IMR-90 (cell line): ENCODE measurements at regions not wholly inside any gene's neighbourhood (a gene's known extent, or its start where the extent isn't known, plus 50 kb on each side); places are given as distances from the start of the nearest gene placed in this dataset.

ENCODE experiments used
- ATAC-seq: fragments of 200-7000 bp; cut with Tn5 transposase; 2 replicates; pipeline ENCODE4 v1.9.1; 2020; ENCODE audit warnings: low read depth, mild to moderate bottlenecking, moderate library complexity
- BruUV-seq: library from RNA; stranded (reverse); fragments of 400-500 nt; replicated peaks from 2 replicates; lab custom pipeline; 2021; lab: Mats Ljungman, UMichigan
- CTCF ChIA-PET: fragments of 300-600 bp; formaldehyde crosslinking; extraction: SDS; loops from one replicate; lab custom pipeline; 2021; ENCODE audit warnings: antibody characterized with exemption; lab: Yijun Ruan, JAX
- POLR2A ChIA-PET: fragments of 300-600 bp; sonication (Branson Sonifier 250); formaldehyde crosslinking; loops from one replicate; lab custom pipeline; 2022; ENCODE audit warnings: antibody characterized with exemption; ENCODE audit not compliant: unreplicated experiment; lab: Charles Lee
- DNase-seq: peaks from one replicate; pipeline ENCODE4 v3.0.0; 2013
- H2AFZ ChIP-seq: replicated peaks from 2 replicates; pipeline ENCODE3; 2013; ENCODE audit warnings: low read length, mild to moderate bottlenecking; ENCODE audit not compliant: poor library complexity
- H2AK5ac ChIP-seq: 2 replicates; pipeline ENCODE4 v1.6.1; 2013; ENCODE audit warnings: low read depth, low read length, inconsistent platforms
- H2AK9ac ChIP-seq: replicated peaks from 2 replicates; pipeline ENCODE3; 2013; ENCODE audit warnings: mild to moderate bottlenecking, low read depth, low read length, moderate library complexity; ENCODE audit not compliant: poor library complexity
- H2BK120ac ChIP-seq: 2 replicates; pipeline ENCODE4 v1.6.1; 2013; ENCODE audit warnings: low read depth, low read length, inconsistent platforms
- H2BK15ac ChIP-seq: 3 replicates; pipeline ENCODE4 v1.6.1; 2013; ENCODE audit warnings: low read depth, low read length, inconsistent platforms
- H2BK20ac ChIP-seq: 2 replicates; pipeline ENCODE4 v1.6.1; 2013; ENCODE audit warnings: low read depth, mild to moderate bottlenecking, inconsistent platforms, low read length, moderate library complexity
- H2BK5ac ChIP-seq: 2 replicates; pipeline ENCODE4 v1.6.1; 2013; ENCODE audit warnings: mild to moderate bottlenecking, low read depth, low read length, inconsistent platforms; ENCODE audit not compliant: poor library complexity, severe bottlenecking
- H3K14ac ChIP-seq: replicated peaks from 2 replicates; pipeline ENCODE4 v1.6.1; 2013; ENCODE audit warnings: low read depth, low read length, inconsistent platforms
- H3K18ac ChIP-seq: 2 replicates; pipeline ENCODE4 v1.6.1; 2013; ENCODE audit warnings: low read depth, low read length, control low read depth
- H3K23ac ChIP-seq: 2 replicates; pipeline ENCODE4 v1.6.1; 2013; ENCODE audit warnings: low read depth, low read length, inconsistent platforms
- H3K27ac ChIP-seq: 2 replicates; pipeline ENCODE4 v1.5.1; 2013; ENCODE audit warnings: mild to moderate bottlenecking, control low read depth, low read length; ENCODE audit not compliant: insufficient read depth
- H3K27me3 ChIP-seq: 2 replicates; pipeline ENCODE4 v1.6.1; 2013; ENCODE audit warnings: low read length; ENCODE audit not compliant: control insufficient read depth, insufficient read depth
- H3K36me3 ChIP-seq: 2 replicates; pipeline ENCODE4 v1.6.1; 2013; ENCODE audit warnings: low read length, mixed read lengths; ENCODE audit not compliant: control insufficient read depth, insufficient read depth
- H3K4ac ChIP-seq: 2 replicates; pipeline ENCODE4 v1.6.1; 2013; ENCODE audit warnings: low read depth, low read length, inconsistent platforms
- H3K4me1 ChIP-seq: 2 replicates; pipeline ENCODE4 v1.6.1; 2013; ENCODE audit warnings: low read length, mixed read lengths; ENCODE audit not compliant: control insufficient read depth, insufficient read depth
- H3K4me2 ChIP-seq: 2 replicates; pipeline ENCODE4 v1.6.1; 2013; ENCODE audit warnings: low read depth, mild to moderate bottlenecking, control low read depth, low read length, moderate library complexity
- H3K4me3 ChIP-seq: 2 replicates; pipeline ENCODE4 v1.5.1; 2013; ENCODE audit warnings: low read depth, mild to moderate bottlenecking, control low read depth, low read length, moderate library complexity; ENCODE audit not compliant: insufficient read depth
- H3K56ac ChIP-seq: 2 replicates; pipeline ENCODE4 v1.6.1; 2013; ENCODE audit warnings: low read length, inconsistent platforms; ENCODE audit not compliant: insufficient read depth; ENCODE audit errors: extremely low read depth
- H3K79me1 ChIP-seq, 2 experiments: 2 replicates each; pipeline ENCODE4 v1.6.1; 2013; ENCODE audit warnings: low read length in 2 of 2, inconsistent platforms in 1 of 2, low read depth in 1 of 2
- H3K9ac ChIP-seq: 2 replicates; pipeline ENCODE4 v1.6.1; 2013; ENCODE audit warnings: low read depth, low read length, control low read depth
- H3K9me1 ChIP-seq: 2 replicates; pipeline ENCODE4 v1.6.1; 2013; ENCODE audit warnings: low read length, inconsistent platforms; ENCODE audit not compliant: insufficient read depth
- H3K9me3 ChIP-seq: 2 replicates; pipeline ENCODE4 v1.6.1; 2013; ENCODE audit warnings: low read length; ENCODE audit not compliant: control insufficient read depth, insufficient read depth
- H4K20me1 ChIP-seq: 2 replicates; pipeline ENCODE4 v1.6.1; 2013; ENCODE audit warnings: low read length, inconsistent platforms; ENCODE audit not compliant: insufficient read depth
- H4K5ac ChIP-seq: 2 replicates; pipeline ENCODE4 v1.6.1; 2013; ENCODE audit warnings: mild to moderate bottlenecking, low read depth, low read length, control low read depth
- H4K8ac ChIP-seq, 2 experiments: 2 replicates each; pipeline ENCODE4 v1.6.1; 2013; ENCODE audit warnings: low read depth in 2 of 2, low read length in 2 of 2, control low read depth in 1 of 2, inconsistent platforms in 1 of 2
- H4K91ac ChIP-seq: 2 replicates; pipeline ENCODE4 v1.6.1; 2013; ENCODE audit warnings: low read depth, low read length, inconsistent platforms; ENCODE audit not compliant: insufficient read depth
- BHLHE40 ChIP-seq: fragments of 150-350 bp; IDR thresholded peaks from 2 replicates; pipeline ENCODE4 v1.6.1; 2016; ENCODE audit warnings: mild to moderate bottlenecking, low read depth, low read length
- CEBPB ChIP-seq: IDR thresholded peaks from 2 replicates; pipeline ENCODE4 v1.6.1; 2012; ENCODE audit warnings: low read depth, low read length, improper control_type of control experiment
- CHD1 ChIP-seq: IDR thresholded peaks from 2 replicates; pipeline ENCODE4 v1.6.1; 2012; ENCODE audit warnings: low read depth, low read length, improper control_type of control experiment
- CTCF ChIP-seq: conservative IDR thresholded peaks from 2 replicates; pipeline ENCODE4 v1.5.1; 2012; ENCODE audit warnings: mild to moderate bottlenecking, low read depth, low read length, improper control_type of control experiment
- ELK1 ChIP-seq: fragments of 150-350 bp; IDR thresholded peaks from 2 replicates; pipeline ENCODE4 v1.6.1; 2016; ENCODE audit warnings: low read depth, mild to moderate bottlenecking, low read length, moderate library complexity, borderline replicate concordance
- FOS ChIP-seq: fragments of 150-350 bp; IDR thresholded peaks from 2 replicates; pipeline ENCODE4 v1.6.1; 2016; ENCODE audit warnings: low read depth, low read length
- MAFK ChIP-seq: IDR thresholded peaks from 2 replicates; pipeline ENCODE4 v1.6.1; 2012; ENCODE audit warnings: low read depth, low read length, improper control_type of control experiment
- MAZ ChIP-seq: IDR thresholded peaks from 2 replicates; pipeline ENCODE4 v1.6.1; 2012; ENCODE audit warnings: low read depth, mild to moderate bottlenecking, low read length, improper control_type of control experiment, moderate library complexity, borderline replicate concordance
- NFE2L2 ChIP-seq: fragments of 150-350 bp; IDR thresholded peaks from 2 replicates; pipeline ENCODE4 v1.6.1; 2016; ENCODE audit warnings: low read depth, mild to moderate bottlenecking, low read length
- POLR2A ChIP-seq: IDR thresholded peaks from 2 replicates; pipeline ENCODE4 v1.6.1; 2012; ENCODE audit warnings: mild to moderate bottlenecking, low read depth, low read length
- RCOR1 ChIP-seq: IDR thresholded peaks from 2 replicates; pipeline ENCODE4 v1.6.1; 2012; ENCODE audit warnings: mild to moderate bottlenecking, low read length, improper control_type of control experiment; ENCODE audit not compliant: insufficient replicate concordance
- RFX5 ChIP-seq: IDR thresholded peaks from 2 replicates; pipeline ENCODE4 v1.8.0; 2012; ENCODE audit warnings: low read depth, mild to moderate bottlenecking, low read length, moderate library complexity
- SMC3 ChIP-seq: fragments of 150-350 bp; IDR thresholded peaks from 2 replicates; pipeline ENCODE4 v1.6.1; 2016; ENCODE audit warnings: low read depth, mild to moderate bottlenecking, antibody characterized with exemption, low read length, moderate library complexity
- USF2 ChIP-seq: fragments of 150-350 bp; IDR thresholded peaks from 2 replicates; pipeline ENCODE4 v1.6.1; 2017; ENCODE audit warnings: mild to moderate bottlenecking, antibody characterized with exemption, low read length, low read depth
- WGBS, 2 experiments: methylation state at CpG; one replicate each; pipeline versions ENCODE4 v1.1.5 to v1.1.7; 2013; ENCODE audit warnings: missing lambda C conversion rate in 2 of 2; ENCODE audit not compliant: insufficient read length in 1 of 2; ENCODE audit errors: extremely low coverage in 2 of 2; 5-methylcytosine and 5-hydroxymethylcytosine counted together
- dilution Hi-C: fragments of 300-500 bp; cut with HindIII; formaldehyde crosslinking; loops from one replicate; pipeline ENCODE4 v1.14.3; 2018; ENCODE audit warnings: low sequenced_read_pairs; ENCODE audit not compliant: unreplicated experiment
- in situ Hi-C: fragments of 300-500 bp; cut with MboI; formaldehyde crosslinking; loops from 3 replicates; pipeline ENCODE4 v1.14.3; 2019; ENCODE audit warnings: low sequenced_read_pairs, inconsistent platforms, mixed read lengths
- intact Hi-C: fragments of 100-400 bp; cut with micrococcal nuclease; formaldehyde crosslinking; loops from 2 replicates; pipeline ENCODE4 v1.10.0; 2022

GRCh38 chr3:124679048-124679638 lies 51.1 kb upstream of the UMPS start:
- Histone ChIP-seq H2BK120ac (no peak overlapping the region), H4K91ac (no peak overlapping the region), H2AFZ (no peak overlapping the region), H2AK9ac (no peak overlapping the region), H3K14ac (no peak overlapping the region), H3K9me3 (no peaks in the 10 kb centered on the region), H3K9me1 (no peaks in the 10 kb centered on the region; the same call in 1 of the 2 replicates), H2BK15ac (no peak overlapping the region), H4K5ac (no peak overlapping the region), H2BK20ac (no peak overlapping the region), H3K79me1 (no peaks in the 10 kb centered on the region), H3K18ac (no peak overlapping the region), H3K27ac (no peak overlapping the region), H3K4me3 (no peak overlapping the region), H3K4me1 (peaks cover 2% of the 10 kb centered on the region; the same call in 1 of the 2 replicates), H3K56ac (no peak overlapping the region), H3K4ac (no peak overlapping the region), H3K4me2 (no peak overlapping the region), H3K36me3 (no peaks in the 10 kb centered on the region), H2AK5ac (no peak overlapping the region), H3K27me3 (peaks cover 17% of the 10 kb centered on the region), H4K8ac (no peak overlapping the region), H3K23ac (no peak overlapping the region), H4K20me1 (no peaks in the 10 kb centered on the region), H2BK5ac (no peak overlapping the region), H3K9ac (no peak overlapping the region)
- ChIA-PET CTCF (interaction anchor here (1.9 kb wide), 1 partner anchor 10 kb away, joined by 5 read pairs; no protein-coding TSS in a partner anchor), POLR2A (no interaction called here)
- dilution Hi-C loops (no loop called here), intact Hi-C loops (no loop called here), in situ Hi-C loops (no loop called here)
- no peak for TF ChIP-seq USF2
- TF ChIP-seq POLR2A: no peak
- TF ChIP-seq SMC3: no peak
- no peak for TF ChIP-seq BHLHE40
- no peak for TF ChIP-seq CTCF
- TF ChIP-seq ELK1: no peak
- no peak for TF ChIP-seq NFE2L2
- no peak for TF ChIP-seq MAZ
- TF ChIP-seq RFX5: no peak
- TF ChIP-seq CEBPB: no peak
- TF ChIP-seq CHD1: no peak
- TF ChIP-seq FOS: no peak
- no peak for TF ChIP-seq MAFK
- no peak for TF ChIP-seq RCOR1
- DNase-seq (no peak), ATAC-seq (no peak)
- no TSS peak for BruUV-seq
- no CpG with 5 or more reads among the region's 5 CpGs for WGBS, 2 experiments
